Dendritic cell treated with granulocyte-macrophage colony-stimulating factor and Interleukin-4, amounts not matched to agents 40 ng/mL and 50 ng/mL, for 4 days (primary cell): ENCODE measurements at regions not wholly inside any gene's neighbourhood (a gene's known extent, or its start where the extent isn't known, plus 50 kb on each side); places are given as distances from the start of the nearest gene placed in this dataset.

Experiments
- H3K27ac Mint-ChIP-seq: one replicate; pipeline ENCODE4 v1.8.0; 2022; ENCODE audit warnings: mild to moderate bottlenecking, mixed read lengths
- H3K27me3 Mint-ChIP-seq: one replicate; pipeline ENCODE4 v1.8.0; 2022; ENCODE audit warnings: mild to moderate bottlenecking, mixed read lengths
- H3K36me3 Mint-ChIP-seq: one replicate; pipeline ENCODE4 v1.8.0; 2022; ENCODE audit warnings: low read depth, mixed read lengths
- H3K4me1 Mint-ChIP-seq: one replicate; pipeline ENCODE4 v1.8.0; 2022; ENCODE audit warnings: low read depth, mixed read lengths
- H3K4me3 Mint-ChIP-seq: one replicate; pipeline ENCODE4 v1.8.0; 2022; ENCODE audit warnings: mild to moderate bottlenecking, moderate library complexity, mixed read lengths
- H3K9me3 Mint-ChIP-seq: one replicate; pipeline ENCODE4 v1.8.0; 2022; ENCODE audit warnings: mixed read lengths
- intact Hi-C: fragments of 100-400 bp; cut with micrococcal nuclease; formaldehyde crosslinking; loops from one replicate; pipeline ENCODE4 v1.15.0; 2022

- no peak overlapping the region for H3K27ac Mint-ChIP-seq
Observed at GRCh38 chr18:2028986-2029385, 542.3 kb downstream of the METTL4 start.

GRCh38 chr18:2030647-2031046 lies 540.7 kb downstream of the METTL4 start:
- Mint-ChIP-seq H3K36me3 (no peaks in the 10 kb centered on the region), H3K4me1 (no peaks in the 10 kb centered on the region), H3K27me3 (peaks cover 2% of the 10 kb centered on the region), H3K4me3 (no peak overlapping the region), H3K9me3 (no peaks in the 10 kb centered on the region), H3K27ac (no peak overlapping the region)
- intact Hi-C loops = no loop called here

More at GRCh38 chr18:2028986-2029385, 542.3 kb downstream of the METTL4 start:
- Mint-ChIP-seq H3K9me3 (no peaks in the 10 kb centered on the region), H3K4me3 (no peak overlapping the region), H3K36me3 (no peaks in the 10 kb centered on the region), H3K4me1 (no peaks in the 10 kb centered on the region), H3K27me3 (no peaks in the 10 kb centered on the region)
- intact Hi-C loops = no loop called here

DNA sequence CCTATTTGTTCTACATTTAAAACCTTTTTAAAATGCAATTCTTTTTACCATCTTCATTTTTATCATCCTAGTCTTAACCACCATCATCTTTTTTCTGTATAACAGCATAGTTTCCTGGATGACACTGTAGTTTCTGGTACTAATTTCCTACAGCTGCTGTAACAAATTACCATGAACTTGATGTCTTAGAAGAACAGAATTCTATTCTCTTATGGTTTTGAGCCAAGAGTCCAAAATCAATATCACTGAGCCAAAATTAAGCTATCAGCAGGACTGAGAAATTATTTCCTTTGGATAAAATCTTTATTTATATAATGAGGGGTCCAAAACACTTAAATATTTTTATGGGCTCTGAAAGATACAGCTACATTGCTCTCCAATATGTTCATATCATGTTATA lies 539.3 kb downstream of the METTL4 start:
- Mint-ChIP-seq H3K9me3 (no peaks in the 10 kb centered on the region), H3K27ac (no peak overlapping the region), H3K27me3 (peaks cover 2% of the 10 kb centered on the region), H3K4me1 (no peaks in the 10 kb centered on the region), H3K36me3 (no peaks in the 10 kb centered on the region), H3K4me3 (no peak overlapping the region)
- intact Hi-C loops = no loop called here

- H3K27me3 Mint-ChIP-seq = peaks cover 2% of the 10 kb centered on the region
- H3K27ac Mint-ChIP-seq = no peak overlapping the region
Observed at GRCh38 chr18:2035056-2035455, 536.2 kb downstream of the METTL4 start.

DNA sequence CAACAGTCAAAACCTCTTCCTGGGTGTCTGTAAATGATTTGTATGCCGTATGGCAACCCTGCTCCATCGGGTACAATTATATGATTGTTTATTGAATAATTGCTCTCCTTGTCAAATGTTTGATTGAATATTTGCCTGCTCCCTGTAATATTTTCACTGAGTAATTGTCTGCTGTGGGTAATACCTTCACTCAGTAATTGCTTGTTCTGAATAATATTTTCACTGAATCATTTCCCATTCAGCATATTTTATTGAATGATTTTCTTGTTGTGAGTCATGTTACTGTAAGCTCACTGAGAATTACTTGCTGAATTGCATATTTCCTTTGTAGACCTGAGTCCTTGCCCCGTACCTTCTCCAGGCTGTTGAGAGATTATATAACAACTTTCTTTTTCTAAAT lies 535.2 kb downstream of the METTL4 start:
- no peaks in the 10 kb centered on the region for H3K36me3 Mint-ChIP-seq
- intact Hi-C loops = no loop called here
- peaks cover 2% of the 10 kb centered on the region for H3K27me3 Mint-ChIP-seq
- no peaks in the 10 kb centered on the region for H3K4me1 Mint-ChIP-seq
- H3K9me3 Mint-ChIP-seq = no peaks in the 10 kb centered on the region
- no peak overlapping the region for H3K4me3 Mint-ChIP-seq
- H3K27ac Mint-ChIP-seq = no peak overlapping the region

More at GRCh38 chr18:2035056-2035455, 536.2 kb downstream of the METTL4 start:
- no peaks in the 10 kb centered on the region for H3K9me3 Mint-ChIP-seq
- H3K4me1 Mint-ChIP-seq = no peaks in the 10 kb centered on the region
- no peak overlapping the region for H3K4me3 Mint-ChIP-seq
- no peaks in the 10 kb centered on the region for H3K36me3 Mint-ChIP-seq
- intact Hi-C loops = no loop called here

- Mint-ChIP-seq H3K27ac (no peak overlapping the region), H3K27me3 (no peaks in the 10 kb centered on the region), H3K9me3 (no peaks in the 10 kb centered on the region), H3K4me3 (no peak overlapping the region), H3K36me3 (no peaks in the 10 kb centered on the region), H3K4me1 (no peaks in the 10 kb centered on the region)
- intact Hi-C loops = no loop called here
Observed at GRCh38 chr18:2040279-2040678, 531.0 kb downstream of the METTL4 start.

GRCh38 chr18:2049986-2050385 lies 521.3 kb downstream of the METTL4 start:
- H3K4me1 Mint-ChIP-seq = peaks cover 7% of the 10 kb centered on the region
- no peak overlapping the region for H3K4me3 Mint-ChIP-seq
- no peaks in the 10 kb centered on the region for H3K27me3 Mint-ChIP-seq
- H3K9me3 Mint-ChIP-seq = no peaks in the 10 kb centered on the region
- intact Hi-C loops = no loop called here
- H3K27ac Mint-ChIP-seq = no peak overlapping the region
- no peaks in the 10 kb centered on the region for H3K36me3 Mint-ChIP-seq

DNA sequence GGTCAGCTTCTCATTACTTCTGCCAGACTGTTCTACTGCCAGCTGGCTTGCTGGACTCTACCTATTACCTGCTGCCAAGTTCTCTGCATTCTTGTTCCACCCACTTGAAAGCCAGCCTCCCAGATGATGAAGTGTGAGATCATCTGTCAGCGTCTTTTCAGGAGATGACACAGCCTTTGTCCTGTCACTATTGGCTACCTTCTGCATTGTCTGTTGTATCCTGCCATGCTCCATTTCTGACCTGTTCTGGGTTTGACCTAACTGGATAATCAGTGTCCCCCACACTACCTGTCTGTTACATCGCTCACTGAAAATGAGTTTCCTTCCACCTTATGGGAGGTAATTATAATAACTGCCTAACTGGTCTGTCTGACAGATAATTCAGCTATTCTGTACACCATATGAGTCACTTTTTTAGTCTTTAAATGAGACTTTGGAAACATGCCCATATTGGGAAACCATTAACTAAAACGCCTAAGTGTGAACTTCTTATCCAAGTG lies 520.6 kb downstream of the METTL4 start:
- Mint-ChIP-seq H3K27me3 (no peaks in the 10 kb centered on the region), H3K9me3 (no peaks in the 10 kb centered on the region), H3K27ac (no peak overlapping the region), H3K36me3 (no peaks in the 10 kb centered on the region), H3K4me3 (no peak overlapping the region), H3K4me1 (peaks cover 7% of the 10 kb centered on the region)
- intact Hi-C loops = no loop called here

- intact Hi-C loops = no loop called here
- Mint-ChIP-seq H3K27me3 (no peaks in the 10 kb centered on the region), H3K27ac (no peak overlapping the region), H3K9me3 (no peaks in the 10 kb centered on the region), H3K4me3 (no peak overlapping the region), H3K36me3 (no peaks in the 10 kb centered on the region), H3K4me1 (peaks cover 7% of the 10 kb centered on the region)
Observed at GRCh38 chr18:2053490-2054089, 517.7 kb downstream of the METTL4 start.

- H3K4me3 Mint-ChIP-seq = no peak overlapping the region
- H3K27ac Mint-ChIP-seq = no peak overlapping the region
- peaks cover 9% of the 10 kb centered on the region for H3K9me3 Mint-ChIP-seq
- no peaks in the 10 kb centered on the region for H3K27me3 Mint-ChIP-seq
- intact Hi-C loops = no loop called here
- no peaks in the 10 kb centered on the region for H3K4me1 Mint-ChIP-seq
- H3K36me3 Mint-ChIP-seq = no peaks in the 10 kb centered on the region
Observed at GRCh38 chr18:2059336-2059735, 512.0 kb downstream of the METTL4 start.

GRCh38 chr18:2060086-2060485 lies 511.2 kb downstream of the METTL4 start:
- intact Hi-C loops = no loop called here

DNA sequence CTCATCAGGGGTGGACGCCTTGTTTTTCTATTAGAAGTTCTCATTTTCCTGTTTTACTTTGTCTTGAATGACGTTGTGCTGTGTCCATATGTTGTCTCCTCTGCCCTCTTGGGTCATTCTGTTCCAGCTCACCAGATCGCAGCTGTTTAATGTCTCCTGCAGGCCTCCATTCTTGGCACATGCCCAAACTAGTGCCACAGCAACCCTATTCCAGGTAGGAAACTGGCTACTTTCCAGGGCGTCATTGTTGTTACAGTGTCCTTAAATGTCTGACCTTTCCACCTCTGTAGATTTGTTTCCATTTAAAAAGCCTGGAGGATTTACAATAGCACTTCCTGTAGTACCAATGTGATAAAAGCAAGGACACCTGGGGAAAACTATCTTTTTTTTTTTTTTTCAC lies 500.7 kb downstream of the METTL4 start:
- no peak overlapping the region for H3K4me3 Mint-ChIP-seq

More at GRCh38 chr18:2060086-2060485, 511.2 kb downstream of the METTL4 start:
- Mint-ChIP-seq H3K27me3 (no peaks in the 10 kb centered on the region), H3K4me1 (no peaks in the 10 kb centered on the region), H3K9me3 (peaks cover 9% of the 10 kb centered on the region), H3K27ac (no peak overlapping the region), H3K36me3 (no peaks in the 10 kb centered on the region), H3K4me3 (no peak overlapping the region)

DNA sequence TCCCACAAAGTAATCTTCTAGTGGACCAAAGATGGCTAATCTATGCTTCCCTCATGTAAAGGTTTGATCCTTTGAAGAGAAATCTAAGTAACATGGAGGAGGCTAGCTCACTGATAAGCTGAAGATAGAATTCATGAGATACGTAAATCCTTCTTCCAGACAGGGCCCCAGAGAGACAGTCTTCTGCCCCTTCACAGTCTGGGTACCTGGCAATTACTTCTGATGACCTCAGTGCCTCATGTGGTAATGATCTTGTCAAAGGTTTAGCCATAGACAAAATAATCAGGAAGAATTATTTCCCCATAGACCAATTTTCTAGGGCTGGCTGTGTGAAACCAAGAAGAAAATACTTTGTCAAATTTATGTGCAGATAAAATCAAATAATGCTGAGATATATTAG lies 495.8 kb downstream of the METTL4 start:
- H3K4me3 Mint-ChIP-seq = no peak overlapping the region
- no peak overlapping the region for H3K27ac Mint-ChIP-seq
- H3K36me3 Mint-ChIP-seq = no peaks in the 10 kb centered on the region
- intact Hi-C loops = no loop called here
- H3K9me3 Mint-ChIP-seq = no peaks in the 10 kb centered on the region
- no peaks in the 10 kb centered on the region for H3K4me1 Mint-ChIP-seq
- H3K27me3 Mint-ChIP-seq = no peaks in the 10 kb centered on the region

More for the DNA sequence above, 500.7 kb downstream of the METTL4 start:
- Mint-ChIP-seq H3K27ac (no peak overlapping the region), H3K4me1 (no peaks in the 10 kb centered on the region), H3K27me3 (no peaks in the 10 kb centered on the region), H3K9me3 (no peaks in the 10 kb centered on the region), H3K36me3 (no peaks in the 10 kb centered on the region)
- intact Hi-C loops = no loop called here

DNA sequence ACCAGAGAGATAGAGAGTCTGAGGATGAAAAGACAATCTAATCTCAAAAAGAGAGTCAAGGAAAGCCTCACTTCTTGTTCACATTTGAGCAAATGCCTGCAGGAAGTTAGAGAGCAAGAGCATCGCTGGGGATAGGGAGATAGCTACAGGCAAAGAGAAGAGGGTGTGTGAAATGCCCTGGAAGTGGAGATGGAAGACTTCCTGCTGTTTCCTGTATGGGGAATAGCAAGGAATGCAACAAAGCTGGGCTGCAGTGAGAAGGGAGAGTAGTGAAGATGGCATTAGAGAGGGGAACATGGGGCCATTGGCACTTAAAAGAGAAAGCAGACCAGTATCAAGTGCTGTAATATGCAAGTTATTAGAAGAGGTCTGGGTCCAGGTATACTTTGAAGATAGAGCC lies 488.6 kb downstream of the METTL4 start:
- H3K27ac Mint-ChIP-seq = no peak overlapping the region
- no peak overlapping the region for H3K4me3 Mint-ChIP-seq
- H3K4me1 Mint-ChIP-seq = peaks cover 2% of the 10 kb centered on the region
- intact Hi-C loops = no loop called here
- no peaks in the 10 kb centered on the region for H3K9me3 Mint-ChIP-seq
- H3K36me3 Mint-ChIP-seq = no peaks in the 10 kb centered on the region
- H3K27me3 Mint-ChIP-seq = no peaks in the 10 kb centered on the region

GRCh38 chr18:2083691-2084090 lies 487.6 kb downstream of the METTL4 start:
- Mint-ChIP-seq H3K27me3 (no peaks in the 10 kb centered on the region), H3K9me3 (no peaks in the 10 kb centered on the region), H3K27ac (no peak overlapping the region), H3K4me3 (no peak overlapping the region), H3K36me3 (no peaks in the 10 kb centered on the region), H3K4me1 (peaks cover 12% of the 10 kb centered on the region)
- intact Hi-C loops = no loop called here
